ENCODE measurements at regions not wholly inside any gene's neighbourhood (a gene's known extent, or its start where the extent isn't known, plus 50 kb on each side); places are given as distances from the start of the nearest gene placed in this dataset.

DNA sequence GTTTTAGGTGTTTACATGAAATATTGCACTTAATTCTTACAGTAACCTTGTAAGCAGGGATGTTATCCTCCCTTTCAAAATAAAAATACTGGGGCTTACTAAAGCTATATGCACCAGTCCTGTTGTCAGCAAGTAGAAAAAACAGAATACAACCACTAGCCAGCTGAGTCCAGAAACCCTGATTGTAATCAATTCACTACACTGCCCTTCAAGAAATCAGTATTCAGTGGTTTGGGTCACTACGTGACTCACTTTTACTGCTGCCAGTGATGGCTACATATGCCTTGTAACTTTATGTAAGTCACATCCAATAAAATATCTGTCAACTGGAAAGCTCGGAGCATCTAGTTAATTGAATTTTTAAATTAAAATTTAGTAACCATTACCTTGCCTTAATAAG, 376.3 kb upstream of the DEPDC1 start:
- TF ChIP-seq, protein P1, sequence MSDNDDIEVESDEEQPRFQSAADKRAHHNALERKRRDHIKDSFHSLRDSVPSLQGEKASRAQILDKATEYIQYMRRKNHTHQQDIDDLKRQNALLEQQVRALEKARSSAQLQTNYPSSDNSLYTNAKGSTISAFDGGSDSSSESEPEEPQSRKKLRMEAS (CRISPR knock-in tag; IDR thresholded peaks at IDR 0.05): no peak
- TF ChIP-seq, protein P2, sequence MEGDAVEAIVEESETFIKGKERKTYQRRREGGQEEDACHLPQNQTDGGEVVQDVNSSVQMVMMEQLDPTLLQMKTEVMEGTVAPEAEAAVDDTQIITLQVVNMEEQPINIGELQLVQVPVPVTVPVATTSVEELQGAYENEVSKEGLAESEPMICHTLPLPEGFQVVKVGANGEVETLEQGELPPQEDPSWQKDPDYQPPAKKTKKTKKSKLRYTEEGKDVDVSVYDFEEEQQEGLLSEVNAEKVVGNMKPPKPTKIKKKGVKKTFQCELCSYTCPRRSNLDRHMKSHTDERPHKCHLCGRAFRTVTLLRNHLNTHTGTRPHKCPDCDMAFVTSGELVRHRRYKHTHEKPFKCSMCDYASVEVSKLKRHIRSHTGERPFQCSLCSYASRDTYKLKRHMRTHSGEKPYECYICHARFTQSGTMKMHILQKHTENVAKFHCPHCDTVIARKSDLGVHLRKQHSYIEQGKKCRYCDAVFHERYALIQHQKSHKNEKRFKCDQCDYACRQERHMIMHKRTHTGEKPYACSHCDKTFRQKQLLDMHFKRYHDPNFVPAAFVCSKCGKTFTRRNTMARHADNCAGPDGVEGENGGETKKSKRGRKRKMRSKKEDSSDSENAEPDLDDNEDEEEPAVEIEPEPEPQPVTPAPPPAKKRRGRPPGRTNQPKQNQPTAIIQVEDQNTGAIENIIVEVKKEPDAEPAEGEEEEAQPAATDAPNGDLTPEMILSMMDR (IDR thresholded peaks at IDR 0.05): no peak

All from WTC11 (cell line).